ENCODE measurements at regions not wholly inside any gene's neighbourhood (a gene's known extent, or its start where the extent isn't known, plus 50 kb on each side); places are given as distances from the start of the nearest gene placed in this dataset.

- TF ChIP-seq EZH2 (IDR thresholded peaks at IDR 0.05; ENCODE audit: low read length, unreplicated experiment), result no peak
- no peak for TF ChIP-seq CTCF (conservative IDR thresholded peaks at IDR 0.05; ENCODE audit: low read depth, low read length)
Observed at GRCh38 chr2:117027646-117028045, 786.8 kb upstream of the DDX18 start.

All from PC-3 (cell line).